Lung (tissue), 11 donors: ENCODE measurements at regions not wholly inside any gene's neighbourhood (a gene's known extent, or its start where the extent isn't known, plus 50 kb on each side); places are given as distances from the start of the nearest gene placed in this dataset.

Experiments
- ATAC-seq: fragments of 200-7000 bp; cut with Tn5 transposase; one replicate; pipeline ENCODE4 v1.9.1; 2020; ENCODE audit warnings: moderate number of reproducible peaks; ENCODE audit not compliant: insufficient read depth, low FRiP score
- DNase-seq, 3 donors: peaks; one replicate each; pipeline ENCODE4 v3.0.0-alpha.2; 2013 to 2017
- H3K27ac ChIP-seq, 2 donors: one replicate each; pipeline ENCODE4 v1.5.1; 2013; ENCODE audit warnings: mild to moderate bottlenecking in 2 of 2, moderate library complexity in 2 of 2, control low read depth in 1 of 2, inconsistent platforms in 1 of 2, low read depth in 1 of 2, low read length in 1 of 2
- H3K27me3 ChIP-seq, 3 donors: one replicate each; pipeline ENCODE4 v1.5.1; 2013; ENCODE audit warnings: low read length in 2 of 3; ENCODE audit not compliant: control insufficient read depth in 3 of 3, insufficient read depth in 3 of 3
- H3K36me3 ChIP-seq, 4 donors: one replicate each; pipeline ENCODE4 v1.5.1; 2013; ENCODE audit warnings: low read length in 4 of 4, mild to moderate bottlenecking in 1 of 4, moderate library complexity in 1 of 4; ENCODE audit not compliant: control insufficient read depth in 4 of 4, insufficient read depth in 4 of 4
- H3K4me1 ChIP-seq, 5 donors: one replicate each; pipeline ENCODE4 v1.5.1; 2013; ENCODE audit warnings: low read length in 5 of 5, mild to moderate bottlenecking in 2 of 5, moderate library complexity in 1 of 5; ENCODE audit not compliant: control insufficient read depth in 5 of 5, insufficient read depth in 5 of 5
- H3K4me3 ChIP-seq: one replicate; pipeline ENCODE4 v1.5.1; 2013; ENCODE audit warnings: mild to moderate bottlenecking, control low read depth, moderate library complexity
- H3K9ac ChIP-seq, 2 donors: one replicate each; pipeline ENCODE4 v1.5.1; 2013; ENCODE audit warnings: low read length in 2 of 2, control low read depth in 1 of 2; ENCODE audit not compliant: insufficient read depth in 1 of 2
- H3K9me3 ChIP-seq, 4 donors: one replicate each; pipeline ENCODE4 v1.5.1; 2013; ENCODE audit warnings: low read length in 3 of 4, mild to moderate bottlenecking in 1 of 4, moderate library complexity in 1 of 4; ENCODE audit not compliant: control insufficient read depth in 4 of 4, insufficient read depth in 3 of 4
- CTCF ChIP-seq: IDR thresholded peaks from 2 replicates; pipeline ENCODE4 v1.5.1; 2012; ENCODE audit warnings: mild to moderate bottlenecking; ENCODE audit errors: control extremely low read depth, extremely low read depth
- WGBS, 2 donors: extraction: QIAGEN DNeasy Blood & Tissue Kit; methylation state at CpG; one replicate each; pipeline ENCODE4 v1.1.7; 2013; 5-methylcytosine and 5-hydroxymethylcytosine counted together
- donor health status: control.
- donor health status: control.
- donor health status: Bipolar disorder and iron deficiency.
- donor health status: healthy.
- donor health status: DM: yes; HTN: yes; CAD: no.

- no peak for TF ChIP-seq CTCF
These were observed 530.5 kb upstream of the TLE4 start for GRCh38 chr9:79041266-79041665.

GRCh38 chr9:79043916-79044315 is 527.8 kb upstream of the TLE4 start:
- WGBS, 2 donors = 79 to 92% methylated on average over 7 of the region's 7 CpGs
- no peak for TF ChIP-seq CTCF
- no peaks in the 10 kb centered on the region for H3K36me3 ChIP-seq
- H3K27ac ChIP-seq = no peak overlapping the region
- H3K4me3 ChIP-seq = no peak overlapping the region
- DNase-seq = no peak
- no peaks in the 10 kb centered on the region for H3K9me3 ChIP-seq
- no peak for ATAC-seq
- no peaks in the 10 kb centered on the region for H3K27me3 ChIP-seq
- H3K4me1 ChIP-seq = no peaks in the 10 kb centered on the region
- H3K9ac ChIP-seq = no peak overlapping the region

More at GRCh38 chr9:79041266-79041665, 530.5 kb upstream of the TLE4 start:
- Histone ChIP-seq H3K9ac (no peak overlapping the region), H3K4me1 (no peaks in the 10 kb centered on the region), H3K36me3 (no peaks in the 10 kb centered on the region), H3K27ac (no peak overlapping the region), H3K27me3 (no peaks in the 10 kb centered on the region), H3K9me3 (peaks cover 0 to 2% (median 0%) of the 10 kb centered on the region in 4 donors), H3K4me3 (no peak overlapping the region)
- 78 to 85% methylated on average over 1 of the region's 1 CpG for WGBS, 2 donors
- DNase-seq = no peak
- no peak for ATAC-seq

DNA sequence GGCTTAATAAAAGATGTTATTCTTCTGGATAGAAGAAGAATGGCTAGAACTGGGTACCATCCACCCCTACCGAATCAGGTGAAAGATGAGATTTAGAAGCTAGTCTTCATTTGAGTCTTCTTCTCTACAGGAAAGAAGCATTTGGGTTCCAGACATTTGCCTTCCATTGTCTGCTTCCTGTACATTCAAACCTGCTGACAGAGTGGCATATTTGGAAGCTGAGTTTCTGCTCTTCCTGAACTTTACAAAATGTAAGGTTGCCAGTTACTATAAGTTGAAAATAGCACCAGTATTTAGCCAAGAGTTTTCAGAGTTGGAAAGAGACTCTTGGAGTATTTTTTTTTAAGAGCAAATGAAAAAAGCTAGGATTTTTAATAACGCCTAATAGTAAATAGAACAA is 525.4 kb upstream of the TLE4 start:
- H3K27ac ChIP-seq = no peak overlapping the region

More for the DNA sequence above, 525.4 kb upstream of the TLE4 start:
- DNase-seq (no peak), ATAC-seq (no peak)
- H3K4me3 ChIP-seq = no peak overlapping the region
- 81 to 96% methylated on average over 2 of the region's 2 CpGs for WGBS, 2 donors
- no peaks in the 10 kb centered on the region for H3K4me1 ChIP-seq
- H3K27me3 ChIP-seq = no peaks in the 10 kb centered on the region
- H3K9ac ChIP-seq = no peak overlapping the region
- H3K36me3 ChIP-seq = no peaks in the 10 kb centered on the region
- no peak for TF ChIP-seq CTCF
- H3K9me3 ChIP-seq = no peaks in the 10 kb centered on the region
